ENCODE measurements at regions not wholly inside any gene's neighbourhood (a gene's known extent, or its start where the extent isn't known, plus 50 kb on each side); places are given as distances from the start of the nearest gene placed in this dataset.

- intact Hi-C loops (cut with DNase I): no loop called here
Measured at GRCh38 chr1:116260115-116260514, 112.9 kb upstream of the ATP1A1 start.

GRCh38 chr1:116260621-116261020 is 112.4 kb upstream of the ATP1A1 start:
- Histone ChIP-seq H3K9me3 (no peaks in the 10 kb centered on the region), H3K27ac (no peak overlapping the region), H3K4me1 (no peaks in the 10 kb centered on the region), H3K36me3 (replicated peaks in 1 of 2; ENCODE audit: insufficient read depth in 1 of 2, low read depth in 2 of 2) (no peaks in the 10 kb centered on the region), H3K27me3 (no peaks in the 10 kb centered on the region), H3K4me3 (no peak overlapping the region)
- TF ChIP-seq POLR2A (IDR thresholded peaks at IDR 0.05) (no peak), CTCF (IDR thresholded peaks at IDR 0.05) (no peak)
- DNase-seq: no peak
- intact Hi-C loops (cut with DNase I): no loop called here
- WGBS, 2 donors: 63 to 71% methylated on average over 4 of the region's 4 CpGs
- ATAC-seq: no peak

More at GRCh38 chr1:116260115-116260514, 112.9 kb upstream of the ATP1A1 start:
- Histone ChIP-seq H3K4me3 (no peak overlapping the region), H3K9me3 (no peaks in the 10 kb centered on the region), H3K36me3 (replicated peaks in 1 of 2; ENCODE audit: insufficient read depth in 1 of 2, low read depth in 2 of 2) (no peaks in the 10 kb centered on the region), H3K4me1 (no peaks in the 10 kb centered on the region), H3K27me3 (no peaks in the 10 kb centered on the region), H3K27ac (no peak overlapping the region)
- no peak for TF ChIP-seq CTCF (IDR thresholded peaks at IDR 0.05)
- TF ChIP-seq POLR2A (IDR thresholded peaks at IDR 0.05): no peak
- 52 to 60% methylated on average over 1 of the region's 1 CpG for WGBS, 2 donors
- ATAC-seq (no peak), DNase-seq (no peak)

- 81 to 82% methylated on average over 7 of the region's 7 CpGs for WGBS, 2 donors
- intact Hi-C loops (cut with DNase I): no loop called here
- TF ChIP-seq POLR2A (IDR thresholded peaks at IDR 0.05) (no peak), CTCF (IDR thresholded peaks at IDR 0.05) (no peak)
Measured at GRCh38 chr1:116261227-116261626, 111.8 kb upstream of the ATP1A1 start.

GRCh38 chr1:116262207-116262994 is 110.6 kb upstream of the ATP1A1 start:
- no peak for ATAC-seq
- H3K4me3 ChIP-seq: no peak overlapping the region
- H3K27me3 ChIP-seq: no peaks in the 10 kb centered on the region
- no peak overlapping the region for H3K27ac ChIP-seq
- no peaks in the 10 kb centered on the region for H3K9me3 ChIP-seq
- no peak for TF ChIP-seq POLR2A (IDR thresholded peaks at IDR 0.05)
- no peak for TF ChIP-seq CTCF (IDR thresholded peaks at IDR 0.05)
- DNase-seq: no peak
- intact Hi-C loops (cut with DNase I): no loop called here
- no peaks in the 10 kb centered on the region for H3K36me3 ChIP-seq (replicated peaks in 1 of 2; ENCODE audit: insufficient read depth in 1 of 2, low read depth in 2 of 2)
- WGBS, 2 donors: 76 to 77% methylated on average over 8 of the region's 8 CpGs
- no peaks in the 10 kb centered on the region for H3K4me1 ChIP-seq

More at GRCh38 chr1:116261227-116261626, 111.8 kb upstream of the ATP1A1 start:
- Histone ChIP-seq H3K9me3 (no peaks in the 10 kb centered on the region), H3K27ac (no peak overlapping the region), H3K27me3 (no peaks in the 10 kb centered on the region), H3K4me3 (no peak overlapping the region), H3K36me3 (replicated peaks in 1 of 2; ENCODE audit: insufficient read depth in 1 of 2, low read depth in 2 of 2) (no peaks in the 10 kb centered on the region), H3K4me1 (no peaks in the 10 kb centered on the region)
- ATAC-seq: no peak
- DNase-seq: no peak

GRCh38 chr1:116262995-116263385 is 110.1 kb upstream of the ATP1A1 start:
- H3K4me3 ChIP-seq: no peak overlapping the region
- no peaks in the 10 kb centered on the region for H3K27me3 ChIP-seq
- WGBS, 2 donors: 24 to 46% methylated on average over 1 of the region's 1 CpG
- H3K4me1 ChIP-seq: no peaks in the 10 kb centered on the region
- no peak overlapping the region for H3K27ac ChIP-seq
- DNase-seq: no peak
- intact Hi-C loops (cut with DNase I): no loop called here
- TF ChIP-seq POLR2A (IDR thresholded peaks at IDR 0.05) (no peak), CTCF (IDR thresholded peaks at IDR 0.05) (no peak)
- no peaks in the 10 kb centered on the region for H3K36me3 ChIP-seq (replicated peaks in 1 of 2; ENCODE audit: insufficient read depth in 1 of 2, low read depth in 2 of 2)
- no peaks in the 10 kb centered on the region for H3K9me3 ChIP-seq
- no peak for ATAC-seq
